ENCODE measurements at regions not wholly inside any gene's neighbourhood (a gene's known extent, or its start where the extent isn't known, plus 50 kb on each side); places are given as distances from the start of the nearest gene placed in this dataset.

DNA sequence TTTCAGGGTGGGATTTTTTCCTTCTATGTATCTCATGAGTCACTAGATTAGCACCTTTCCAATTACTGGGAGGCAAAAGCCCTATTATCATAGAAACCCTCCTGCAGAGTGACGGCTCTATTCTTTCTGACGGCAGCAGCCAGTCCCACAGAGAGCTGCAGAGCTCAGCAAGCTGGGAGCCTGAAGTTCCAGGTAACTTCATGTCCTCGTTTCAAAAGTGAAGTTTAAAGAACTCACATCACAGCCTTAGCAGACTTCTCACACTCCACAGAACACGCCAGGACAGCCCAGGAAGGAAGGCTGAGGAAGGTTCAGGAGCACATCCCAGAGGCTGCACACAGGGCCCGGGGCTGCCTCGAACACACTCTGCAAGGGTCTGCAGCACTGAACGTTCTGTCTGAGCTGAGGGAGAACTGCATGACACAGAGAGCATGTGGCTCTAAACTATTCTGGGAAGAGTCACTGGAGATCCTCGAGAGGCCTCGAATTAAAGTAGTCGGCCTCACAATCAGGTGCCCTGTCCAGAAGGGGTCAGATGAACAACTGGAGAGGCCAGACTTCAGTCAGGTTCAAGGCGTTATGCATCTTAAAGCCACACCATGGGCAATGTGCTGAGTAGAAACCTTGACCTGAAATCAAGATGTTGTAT, 104.2 kb upstream of the DRD2 start:
- TF ChIP-seq, protein P1, sequence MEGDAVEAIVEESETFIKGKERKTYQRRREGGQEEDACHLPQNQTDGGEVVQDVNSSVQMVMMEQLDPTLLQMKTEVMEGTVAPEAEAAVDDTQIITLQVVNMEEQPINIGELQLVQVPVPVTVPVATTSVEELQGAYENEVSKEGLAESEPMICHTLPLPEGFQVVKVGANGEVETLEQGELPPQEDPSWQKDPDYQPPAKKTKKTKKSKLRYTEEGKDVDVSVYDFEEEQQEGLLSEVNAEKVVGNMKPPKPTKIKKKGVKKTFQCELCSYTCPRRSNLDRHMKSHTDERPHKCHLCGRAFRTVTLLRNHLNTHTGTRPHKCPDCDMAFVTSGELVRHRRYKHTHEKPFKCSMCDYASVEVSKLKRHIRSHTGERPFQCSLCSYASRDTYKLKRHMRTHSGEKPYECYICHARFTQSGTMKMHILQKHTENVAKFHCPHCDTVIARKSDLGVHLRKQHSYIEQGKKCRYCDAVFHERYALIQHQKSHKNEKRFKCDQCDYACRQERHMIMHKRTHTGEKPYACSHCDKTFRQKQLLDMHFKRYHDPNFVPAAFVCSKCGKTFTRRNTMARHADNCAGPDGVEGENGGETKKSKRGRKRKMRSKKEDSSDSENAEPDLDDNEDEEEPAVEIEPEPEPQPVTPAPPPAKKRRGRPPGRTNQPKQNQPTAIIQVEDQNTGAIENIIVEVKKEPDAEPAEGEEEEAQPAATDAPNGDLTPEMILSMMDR (IDR thresholded peaks at IDR 0.05; ENCODE audit: control extremely low read depth in 1 of 3, insufficient read depth in 1 of 3, low read depth in 1 of 3, low read length in 3 of 3): no peak
- TF ChIP-seq BRCA1 (IDR thresholded peaks at IDR 0.05; ENCODE audit: low read depth, low read length) (no peak), POLR2A (IDR thresholded peaks at IDR 0.05; ENCODE audit: control extremely low read depth in 1 of 2, low read depth in 2 of 2, low read length in 2 of 2) (no peak), EZH2 (IDR thresholded peaks at IDR 0.05; ENCODE audit: low read depth, low read length, severe bottlenecking) (no peak)
- TF ChIP-seq, protein P2, sequence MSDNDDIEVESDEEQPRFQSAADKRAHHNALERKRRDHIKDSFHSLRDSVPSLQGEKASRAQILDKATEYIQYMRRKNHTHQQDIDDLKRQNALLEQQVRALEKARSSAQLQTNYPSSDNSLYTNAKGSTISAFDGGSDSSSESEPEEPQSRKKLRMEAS (IDR thresholded peaks at IDR 0.05): no peak

Data from H1 (cell line).